ENCODE measurements at regions not wholly inside any gene's neighbourhood (a gene's known extent, or its start where the extent isn't known, plus 50 kb on each side); places are given as distances from the start of the nearest gene placed in this dataset.
"Not testable (repeated sequence)": the region's sequence is repeated elsewhere in the genome, so short reads cannot be mapped to it uniquely, and the experiment has no call there.

- H3K9me3 Mint-ChIP-seq; H3K9me3 ChIP-seq (ENCODE audit: control insufficient read depth in 2 of 2, low read length in 2 of 2); H3K4me1 Mint-ChIP-seq; H3K27ac Mint-ChIP-seq; H3K36me3 ChIP-seq (ENCODE audit: control insufficient read depth, insufficient read depth, low read length); DNase-seq; H3K4me3 ChIP-seq (ENCODE audit: low read depth, low read length); H3K27ac ChIP-seq (ENCODE audit: insufficient read depth, low read length, poor library complexity, severe bottlenecking); H3K27me3 ChIP-seq (ENCODE audit: control insufficient read depth, insufficient read depth, low read length); H3K36me3 Mint-ChIP-seq; H3K4me3 Mint-ChIP-seq; H3K27me3 Mint-ChIP-seq; ATAC-seq (ENCODE audit: low read depth in 2 of 2); H3K4me1 ChIP-seq (ENCODE audit: control insufficient read depth, insufficient read depth, low read length, poor library complexity, severe bottlenecking): not testable (repeated sequence)
Observed at GRCh38 chr2:91659189-91659916, 2967.9 kb downstream of the RPIA start.

DNA sequence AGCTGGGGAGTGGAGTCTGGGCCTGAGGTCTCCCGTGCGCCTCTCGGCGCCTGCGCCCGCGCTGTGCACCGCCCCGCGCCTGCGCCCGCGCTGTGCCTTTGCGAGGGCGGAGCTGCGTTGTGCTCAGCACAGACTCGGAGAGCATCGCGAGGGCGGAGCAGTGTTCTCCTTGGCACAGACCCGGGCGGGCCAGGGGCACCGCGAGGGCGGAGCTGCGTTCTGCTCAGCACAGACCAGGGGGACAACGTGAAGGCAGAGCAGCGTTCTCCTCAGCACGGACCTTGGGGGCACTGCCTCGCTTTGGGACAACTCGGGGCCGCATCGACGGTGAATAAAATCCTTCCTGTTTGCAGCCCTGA lies 2968.4 kb downstream of the RPIA start:
- H3K27me3 Mint-ChIP-seq; H3K27ac ChIP-seq (ENCODE audit: insufficient read depth, low read length, poor library complexity, severe bottlenecking); H3K4me3 Mint-ChIP-seq; H3K9me3 Mint-ChIP-seq; H3K36me3 Mint-ChIP-seq; H3K4me1 ChIP-seq (ENCODE audit: control insufficient read depth, insufficient read depth, low read length, poor library complexity, severe bottlenecking); H3K27ac Mint-ChIP-seq; H3K9me3 ChIP-seq (ENCODE audit: control insufficient read depth in 2 of 2, low read length in 2 of 2); H3K36me3 ChIP-seq (ENCODE audit: control insufficient read depth, insufficient read depth, low read length); H3K27me3 ChIP-seq (ENCODE audit: control insufficient read depth, insufficient read depth, low read length); H3K4me3 ChIP-seq (ENCODE audit: low read depth, low read length); H3K4me1 Mint-ChIP-seq; DNase-seq: not testable (repeated sequence)
- peak in 1 of 2 donors; percentile 57 for ATAC-seq (ENCODE audit: low read depth in 2 of 2)

DNA sequence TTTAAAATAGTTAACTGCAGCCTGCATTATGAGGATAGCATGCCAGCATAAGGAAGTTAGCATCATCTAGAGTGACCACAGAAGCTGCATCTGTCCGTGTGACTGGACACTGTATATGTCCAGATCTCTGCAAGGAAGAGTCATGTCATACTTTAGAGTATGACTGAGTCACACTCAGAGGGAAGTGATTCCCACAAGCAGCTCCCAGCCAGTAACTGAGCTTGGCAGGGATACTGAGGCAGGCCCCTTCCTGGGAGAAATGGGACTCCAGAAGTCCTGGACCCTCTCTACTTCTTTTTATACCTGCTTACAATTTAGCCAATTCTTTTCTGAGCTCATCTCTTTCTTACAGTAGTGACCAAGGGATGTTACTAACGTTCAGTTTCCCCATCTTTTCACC lies 2975.9 kb downstream of the RPIA start:
- H3K9me3 Mint-ChIP-seq; H3K27me3 Mint-ChIP-seq; H3K4me3 ChIP-seq (ENCODE audit: low read depth, low read length); H3K36me3 ChIP-seq (ENCODE audit: control insufficient read depth, insufficient read depth, low read length); H3K4me1 ChIP-seq (ENCODE audit: control insufficient read depth, insufficient read depth, low read length, poor library complexity, severe bottlenecking); DNase-seq; H3K9me3 ChIP-seq (ENCODE audit: control insufficient read depth in 2 of 2, low read length in 2 of 2); H3K4me1 Mint-ChIP-seq; H3K36me3 Mint-ChIP-seq; H3K27ac Mint-ChIP-seq; H3K4me3 Mint-ChIP-seq; ATAC-seq (ENCODE audit: low read depth in 2 of 2); H3K27ac ChIP-seq (ENCODE audit: insufficient read depth, low read length, poor library complexity, severe bottlenecking); H3K27me3 ChIP-seq (ENCODE audit: control insufficient read depth, insufficient read depth, low read length): not testable (repeated sequence)

DNA sequence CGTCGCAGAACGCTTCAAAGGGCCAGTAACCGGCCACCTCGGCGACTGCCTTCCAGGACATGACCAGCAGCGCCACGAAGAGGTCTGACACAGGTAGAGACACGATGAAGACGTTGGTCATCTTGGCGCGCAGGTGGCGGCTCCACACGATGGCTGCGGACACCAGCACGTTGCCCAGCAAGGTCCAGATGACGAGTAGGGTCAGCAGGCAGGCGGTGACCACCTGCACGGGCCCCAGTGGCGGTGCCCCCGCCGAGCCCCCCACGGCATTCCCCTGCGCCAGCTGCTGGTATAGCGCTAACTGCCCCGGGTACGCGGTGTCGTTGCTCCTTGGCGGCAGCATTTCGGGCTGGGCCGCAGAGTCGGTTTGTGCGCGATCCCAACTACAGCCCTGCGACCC lies 2994.1 kb downstream of the RPIA start:
- H3K9me3 Mint-ChIP-seq, DNase-seq: not testable (repeated sequence)

GRCh38 chr2:91686046-91686445 lies 2994.6 kb downstream of the RPIA start:
- H3K4me1 ChIP-seq (ENCODE audit: control insufficient read depth, insufficient read depth, low read length, poor library complexity, severe bottlenecking); H3K36me3 ChIP-seq (ENCODE audit: control insufficient read depth, insufficient read depth, low read length); H3K27me3 ChIP-seq (ENCODE audit: control insufficient read depth, insufficient read depth, low read length); H3K4me3 ChIP-seq (ENCODE audit: low read depth, low read length); ATAC-seq (ENCODE audit: low read depth in 2 of 2); H3K9me3 ChIP-seq (ENCODE audit: control insufficient read depth in 2 of 2, low read length in 2 of 2); H3K27me3 Mint-ChIP-seq; H3K9me3 Mint-ChIP-seq; H3K4me3 Mint-ChIP-seq; H3K36me3 Mint-ChIP-seq; H3K4me1 Mint-ChIP-seq; DNase-seq; H3K27ac ChIP-seq (ENCODE audit: insufficient read depth, low read length, poor library complexity, severe bottlenecking); H3K27ac Mint-ChIP-seq: not testable (repeated sequence)

More for the DNA sequence above, 2994.1 kb downstream of the RPIA start:
- ATAC-seq (ENCODE audit: low read depth in 2 of 2); H3K4me3 ChIP-seq (ENCODE audit: low read depth, low read length); H3K4me1 ChIP-seq (ENCODE audit: control insufficient read depth, insufficient read depth, low read length, poor library complexity, severe bottlenecking); H3K4me3 Mint-ChIP-seq; H3K36me3 Mint-ChIP-seq; H3K27me3 ChIP-seq (ENCODE audit: control insufficient read depth, insufficient read depth, low read length); H3K27ac Mint-ChIP-seq; H3K27me3 Mint-ChIP-seq; H3K36me3 ChIP-seq (ENCODE audit: control insufficient read depth, insufficient read depth, low read length); H3K27ac ChIP-seq (ENCODE audit: insufficient read depth, low read length, poor library complexity, severe bottlenecking); H3K9me3 ChIP-seq (ENCODE audit: control insufficient read depth in 2 of 2, low read length in 2 of 2); H3K4me1 Mint-ChIP-seq: not testable (repeated sequence)
